Immature natural killer cell (primary cell): ENCODE measurements at regions not wholly inside any gene's neighbourhood (a gene's known extent, or its start where the extent isn't known, plus 50 kb on each side); places are given as distances from the start of the nearest gene placed in this dataset.

Experiments used
- DNase-seq, 3 donors: peaks; one replicate each; pipeline ENCODE4 v3.0.0; 2022; ENCODE audit warnings: mixed read lengths in 1 of 3
- H3K27ac Mint-ChIP-seq, 6 donors: one replicate each; pipeline ENCODE4 v1.8.0; 2020; ENCODE audit warnings: mixed read lengths in 6 of 6, mild to moderate bottlenecking in 5 of 6, inconsistent platforms in 4 of 6, moderate library complexity in 3 of 6
- H3K27me3 Mint-ChIP-seq, 3 donors: one replicate each; pipeline ENCODE4 v1.8.0; 2020 to 2021; ENCODE audit warnings: low read depth in 3 of 3, mild to moderate bottlenecking in 3 of 3, mixed read lengths in 3 of 3, moderate library complexity in 3 of 3, inconsistent platforms in 1 of 3
- H3K36me3 Mint-ChIP-seq, 3 donors: one replicate each; pipeline ENCODE4 v1.8.0; 2020; ENCODE audit warnings: mixed read lengths in 3 of 3, inconsistent platforms in 2 of 3, mild to moderate bottlenecking in 2 of 3
- H3K4me1 Mint-ChIP-seq, 2 donors: one replicate each; pipeline ENCODE4 v1.8.0; 2020; ENCODE audit warnings: inconsistent platforms in 2 of 2, mild to moderate bottlenecking in 2 of 2, mixed read lengths in 2 of 2, moderate library complexity in 1 of 2
- H3K4me3 Mint-ChIP-seq, 5 donors: one replicate each; pipeline ENCODE4 v1.8.0; 2020; ENCODE audit warnings: mild to moderate bottlenecking in 5 of 5, mixed read lengths in 5 of 5, inconsistent platforms in 3 of 5, moderate library complexity in 3 of 5
- H3K9me3 Mint-ChIP-seq, 6 donors: one replicate each; pipeline ENCODE4 v1.8.0; 2020; ENCODE audit warnings: mild to moderate bottlenecking in 6 of 6, mixed read lengths in 6 of 6, inconsistent platforms in 4 of 6, moderate library complexity in 3 of 6

GRCh38 chr3:18069568-18069967 is 327.1 kb upstream of the TBC1D5 start:
- no peaks in the 10 kb centered on the region for H3K9me3 Mint-ChIP-seq
- no peak overlapping the region for H3K27ac Mint-ChIP-seq
- H3K4me1 Mint-ChIP-seq = peaks cover 0 to 13% of the 10 kb centered on the region in 2 donors
- peaks cover 0 to 1% (median 0%) of the 10 kb centered on the region in 3 donors for H3K27me3 Mint-ChIP-seq
- H3K4me3 Mint-ChIP-seq = no peak overlapping the region
- no peaks in the 10 kb centered on the region for H3K36me3 Mint-ChIP-seq
- no peak for DNase-seq

GRCh38 chr3:18066899-18067582 is 324.6 kb upstream of the TBC1D5 start:
- no peak for DNase-seq
- Mint-ChIP-seq H3K9me3 (no peaks in the 10 kb centered on the region), H3K27me3 (no peaks in the 10 kb centered on the region), H3K27ac (no peak overlapping the region), H3K4me1 (peaks cover 0 to 10% of the 10 kb centered on the region in 2 donors), H3K36me3 (no peaks in the 10 kb centered on the region), H3K4me3 (no peak overlapping the region)

- Mint-ChIP-seq H3K9me3 (no peaks in the 10 kb centered on the region), H3K27ac (no peak overlapping the region), H3K4me1 (no peaks in the 10 kb centered on the region), H3K27me3 (no peaks in the 10 kb centered on the region), H3K36me3 (no peaks in the 10 kb centered on the region), H3K4me3 (no peak overlapping the region)
- no peak for DNase-seq
Observed at GRCh38 chr3:18064586-18064985, 322.2 kb upstream of the TBC1D5 start.

GRCh38 chr3:18062657-18063025 is 320.2 kb upstream of the TBC1D5 start:
- no peak overlapping the region for H3K4me3 Mint-ChIP-seq
- no peaks in the 10 kb centered on the region for H3K36me3 Mint-ChIP-seq
- no peaks in the 10 kb centered on the region for H3K9me3 Mint-ChIP-seq
- no peaks in the 10 kb centered on the region for H3K27me3 Mint-ChIP-seq
- no peak for DNase-seq
- H3K27ac Mint-ChIP-seq = no peak overlapping the region
- H3K4me1 Mint-ChIP-seq = no peaks in the 10 kb centered on the region

- Mint-ChIP-seq H3K27me3 (peaks cover 0 to 2% (median 0%) of the 10 kb centered on the region in 3 donors), H3K36me3 (no peaks in the 10 kb centered on the region), H3K9me3 (no peaks in the 10 kb centered on the region), H3K4me1 (no peaks in the 10 kb centered on the region), H3K27ac (no peak overlapping the region), H3K4me3 (no peak overlapping the region)
- no peak for DNase-seq
Observed at GRCh38 chr3:18061737-18062656, 319.6 kb upstream of the TBC1D5 start.

- Mint-ChIP-seq H3K36me3 (no peaks in the 10 kb centered on the region), H3K27me3 (peaks cover 0 to 5% (median 0%) of the 10 kb centered on the region in 3 donors), H3K4me3 (no peak overlapping the region), H3K4me1 (no peaks in the 10 kb centered on the region), H3K27ac (no peak overlapping the region), H3K9me3 (peaks cover 0 to 8% (median 2%) of the 10 kb centered on the region in 6 donors)
- no peak for DNase-seq
Observed at GRCh38 chr3:18058666-18059065, 316.2 kb upstream of the TBC1D5 start.

- no peak for DNase-seq
- Mint-ChIP-seq H3K27me3 (peaks cover 0 to 5% (median 0%) of the 10 kb centered on the region in 3 donors), H3K9me3 (peaks cover 0 to 8% (median 2%) of the 10 kb centered on the region in 6 donors), H3K4me3 (no peak overlapping the region), H3K27ac (no peak overlapping the region), H3K4me1 (no peaks in the 10 kb centered on the region), H3K36me3 (no peaks in the 10 kb centered on the region)
Observed at GRCh38 chr3:18057471-18058091, 315.1 kb upstream of the TBC1D5 start.

- Mint-ChIP-seq H3K9me3 (peaks cover 0 to 8% (median 2%) of the 10 kb centered on the region in 6 donors), H3K27me3 (peaks cover 0 to 5% (median 0%) of the 10 kb centered on the region in 3 donors), H3K4me3 (no peak overlapping the region), H3K36me3 (no peaks in the 10 kb centered on the region), H3K27ac (no peak overlapping the region), H3K4me1 (no peaks in the 10 kb centered on the region)
- no peak for DNase-seq
Observed at GRCh38 chr3:18054625-18055024, 312.2 kb upstream of the TBC1D5 start.

GRCh38 chr3:18051306-18051705 is 308.9 kb upstream of the TBC1D5 start:
- no peak overlapping the region for H3K27ac Mint-ChIP-seq
- H3K4me3 Mint-ChIP-seq = no peak overlapping the region
- H3K36me3 Mint-ChIP-seq = no peaks in the 10 kb centered on the region
- no peaks in the 10 kb centered on the region for H3K4me1 Mint-ChIP-seq
- H3K27me3 Mint-ChIP-seq = no peaks in the 10 kb centered on the region
- DNase-seq = no peak
- peaks cover 0 to 8% (median 2%) of the 10 kb centered on the region in 6 donors for H3K9me3 Mint-ChIP-seq

- DNase-seq = no peak
- Mint-ChIP-seq H3K27ac (no peak overlapping the region), H3K4me1 (no peaks in the 10 kb centered on the region), H3K27me3 (peaks cover 0 to 3% (median 0%) of the 10 kb centered on the region in 3 donors), H3K36me3 (no peaks in the 10 kb centered on the region), H3K9me3 (no peaks in the 10 kb centered on the region), H3K4me3 (no peak overlapping the region)
Observed at GRCh38 chr3:18049096-18049495, 306.7 kb upstream of the TBC1D5 start.

GRCh38 chr3:18047052-18047451 is 304.6 kb upstream of the TBC1D5 start:
- Mint-ChIP-seq H3K4me3 (no peak overlapping the region), H3K36me3 (no peaks in the 10 kb centered on the region), H3K9me3 (no peaks in the 10 kb centered on the region), H3K4me1 (no peaks in the 10 kb centered on the region), H3K27ac (no peak overlapping the region), H3K27me3 (peaks cover 0 to 3% (median 0%) of the 10 kb centered on the region in 3 donors)
- no peak for DNase-seq

GRCh38 chr3:18046131-18046915 is 303.9 kb upstream of the TBC1D5 start:
- Mint-ChIP-seq H3K27ac (no peak overlapping the region), H3K4me1 (no peaks in the 10 kb centered on the region), H3K4me3 (no peak overlapping the region), H3K36me3 (no peaks in the 10 kb centered on the region), H3K9me3 (no peaks in the 10 kb centered on the region), H3K27me3 (peaks cover 0 to 3% (median 2%) of the 10 kb centered on the region in 3 donors)
- DNase-seq = no peak

GRCh38 chr3:18044971-18045880 is 302.8 kb upstream of the TBC1D5 start:
- Mint-ChIP-seq H3K4me1 (no peaks in the 10 kb centered on the region), H3K9me3 (no peaks in the 10 kb centered on the region), H3K4me3 (no peak overlapping the region), H3K27ac (no peak overlapping the region), H3K27me3 (peaks cover 1 to 6% (median 3%) of the 10 kb centered on the region in 3 donors), H3K36me3 (no peaks in the 10 kb centered on the region)
- DNase-seq = no peak
